Osteoblast (primary cell): ENCODE measurements at regions not wholly inside any gene's neighbourhood (a gene's known extent, or its start where the extent isn't known, plus 50 kb on each side); places are given as distances from the start of the nearest gene placed in this dataset.

ENCODE experiments used
- DNase-seq: peaks from one replicate; pipeline ENCODE4 v3.0.0; 2011; ENCODE audit warnings: low spot score, mixed read lengths; ENCODE audit not compliant: insufficient read length; ENCODE audit errors: missing footprints
- H2AFZ ChIP-seq: 2 replicates; pipeline ENCODE4 v1.6.0; 2011; ENCODE audit warnings: mild to moderate bottlenecking, low read length
- H3K27ac ChIP-seq: 2 replicates; pipeline ENCODE4 v1.5.1; 2011; ENCODE audit warnings: mild to moderate bottlenecking, low read depth, low read length, moderate library complexity
- H3K27me3 ChIP-seq: 2 replicates; pipeline ENCODE4 v1.6.0; 2012; ENCODE audit warnings: mild to moderate bottlenecking, control low read depth, inconsistent platforms, low read length, moderate library complexity; ENCODE audit not compliant: insufficient read depth
- H3K36me3 ChIP-seq: 2 replicates; pipeline ENCODE4 v1.5.1; 2011; ENCODE audit warnings: mild to moderate bottlenecking, low read length, control low read depth, moderate library complexity; ENCODE audit not compliant: insufficient read depth
- H3K4me1 ChIP-seq: 2 replicates; pipeline ENCODE4 v1.5.1; 2011; ENCODE audit warnings: mild to moderate bottlenecking, low read length, control low read depth, moderate library complexity; ENCODE audit not compliant: insufficient read depth
- H3K4me2 ChIP-seq: 2 replicates; pipeline ENCODE4 v1.6.0; 2011; ENCODE audit warnings: mild to moderate bottlenecking, low read length; ENCODE audit not compliant: insufficient read depth
- H3K4me3 ChIP-seq: fragments of 200-600 bp; sonication (generic); 3 replicates; pipeline ENCODE4 v1.5.1; 2012; ENCODE audit warnings: mild to moderate bottlenecking, low read length, inconsistent platforms; ENCODE audit not compliant: insufficient read depth
- H3K79me2 ChIP-seq: 2 replicates; pipeline ENCODE4 v1.6.0; 2012; ENCODE audit warnings: mild to moderate bottlenecking, low read length, control low read depth, inconsistent platforms; ENCODE audit not compliant: insufficient read depth
- H3K9me3 ChIP-seq: 2 replicates; pipeline ENCODE4 v1.5.1; 2011; ENCODE audit warnings: low read depth, low read length, control low read depth
- H4K20me1 ChIP-seq: 2 replicates; pipeline ENCODE4 v1.6.0; 2012; ENCODE audit warnings: mild to moderate bottlenecking, low read length, control low read depth; ENCODE audit not compliant: insufficient read depth
- TF ChIP-seq, protein P1 (sequence below): IDR thresholded peaks from 2 replicates; pipeline ENCODE4 v1.5.1; 2011; ENCODE audit warnings: mild to moderate bottlenecking, low read depth, low read length, moderate library complexity; ENCODE audit errors: extremely low read depth

DNA sequence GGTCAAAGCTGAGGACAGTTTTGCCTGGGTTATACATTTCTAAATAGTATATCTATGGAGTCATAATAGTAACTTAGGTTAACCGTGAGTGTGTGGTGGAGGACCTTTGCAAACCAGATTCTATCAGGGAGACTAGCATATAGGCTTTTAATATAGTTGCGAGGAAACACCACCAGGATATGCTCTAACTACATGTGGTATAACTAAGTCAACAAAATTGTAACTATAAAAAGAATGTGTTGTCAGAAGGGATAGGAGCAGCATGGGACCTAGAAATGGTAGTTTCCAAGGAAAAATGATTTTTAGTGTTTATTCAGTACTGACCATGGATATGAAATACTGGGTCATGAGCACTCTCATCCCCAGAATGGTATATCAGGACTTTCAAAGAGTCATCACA, 338.1 kb downstream of the TGFB2 start:
- no peak overlapping the region for H3K27ac ChIP-seq
- TF ChIP-seq, protein P1, sequence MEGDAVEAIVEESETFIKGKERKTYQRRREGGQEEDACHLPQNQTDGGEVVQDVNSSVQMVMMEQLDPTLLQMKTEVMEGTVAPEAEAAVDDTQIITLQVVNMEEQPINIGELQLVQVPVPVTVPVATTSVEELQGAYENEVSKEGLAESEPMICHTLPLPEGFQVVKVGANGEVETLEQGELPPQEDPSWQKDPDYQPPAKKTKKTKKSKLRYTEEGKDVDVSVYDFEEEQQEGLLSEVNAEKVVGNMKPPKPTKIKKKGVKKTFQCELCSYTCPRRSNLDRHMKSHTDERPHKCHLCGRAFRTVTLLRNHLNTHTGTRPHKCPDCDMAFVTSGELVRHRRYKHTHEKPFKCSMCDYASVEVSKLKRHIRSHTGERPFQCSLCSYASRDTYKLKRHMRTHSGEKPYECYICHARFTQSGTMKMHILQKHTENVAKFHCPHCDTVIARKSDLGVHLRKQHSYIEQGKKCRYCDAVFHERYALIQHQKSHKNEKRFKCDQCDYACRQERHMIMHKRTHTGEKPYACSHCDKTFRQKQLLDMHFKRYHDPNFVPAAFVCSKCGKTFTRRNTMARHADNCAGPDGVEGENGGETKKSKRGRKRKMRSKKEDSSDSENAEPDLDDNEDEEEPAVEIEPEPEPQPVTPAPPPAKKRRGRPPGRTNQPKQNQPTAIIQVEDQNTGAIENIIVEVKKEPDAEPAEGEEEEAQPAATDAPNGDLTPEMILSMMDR: peak; percentile 48
- no peaks in the 10 kb centered on the region for H4K20me1 ChIP-seq
- H3K4me2 ChIP-seq: no peak overlapping the region
- H3K79me2 ChIP-seq: no peaks in the 10 kb centered on the region
- no peaks in the 10 kb centered on the region for H3K27me3 ChIP-seq
- no peak overlapping the region for H3K4me3 ChIP-seq
- H3K4me1 ChIP-seq: peaks cover 28% of the 10 kb centered on the region
- no peaks in the 10 kb centered on the region for H3K9me3 ChIP-seq
- no peak for DNase-seq
- no peaks in the 10 kb centered on the region for H3K36me3 ChIP-seq
- H2AFZ ChIP-seq: no peak overlapping the region

- peak; percentile 72 for DNase-seq
- Histone ChIP-seq H3K9me3 (no peaks in the 10 kb centered on the region), H2AFZ (no peak overlapping the region), H4K20me1 (no peaks in the 10 kb centered on the region), H3K4me3 (no peak overlapping the region), H3K27me3 (no peaks in the 10 kb centered on the region), H3K4me2 (no peak overlapping the region), H3K36me3 (no peaks in the 10 kb centered on the region), H3K79me2 (no peaks in the 10 kb centered on the region), H3K4me1 (peaks cover 3% of the 10 kb centered on the region), H3K27ac (no peak overlapping the region)
- TF ChIP-seq, protein P1: no peak
These were observed 341.1 kb downstream of the TGFB2 start for GRCh38 chr1:218686258-218686657.

DNA sequence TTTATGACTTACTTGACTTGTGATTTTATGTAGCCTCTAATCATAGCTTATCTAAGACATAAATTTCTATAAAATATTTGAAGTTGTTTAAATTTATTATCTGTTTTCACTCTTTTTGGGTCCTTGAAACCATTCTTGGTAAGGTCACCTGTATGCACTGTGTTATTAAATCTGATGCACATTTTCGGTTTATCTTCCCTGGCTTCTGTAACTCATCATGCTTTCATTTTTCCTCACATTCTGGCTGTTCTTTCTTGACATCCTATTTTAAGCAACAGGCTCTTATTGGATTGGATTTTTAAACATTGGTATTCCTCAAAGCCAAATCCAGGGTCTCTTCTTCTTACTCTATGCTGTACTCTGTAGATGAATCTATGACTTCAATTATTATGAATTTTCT, 341.6 kb downstream of the TGFB2 start:
- Histone ChIP-seq H2AFZ (no peak overlapping the region), H3K9me3 (no peaks in the 10 kb centered on the region), H3K27ac (no peak overlapping the region), H3K4me3 (no peak overlapping the region), H3K4me2 (no peak overlapping the region), H3K79me2 (no peaks in the 10 kb centered on the region), H3K4me1 (peaks cover 3% of the 10 kb centered on the region), H3K27me3 (no peaks in the 10 kb centered on the region), H4K20me1 (no peaks in the 10 kb centered on the region), H3K36me3 (no peaks in the 10 kb centered on the region)
- DNase-seq: no peak
- TF ChIP-seq, protein P1: no peak

DNA sequence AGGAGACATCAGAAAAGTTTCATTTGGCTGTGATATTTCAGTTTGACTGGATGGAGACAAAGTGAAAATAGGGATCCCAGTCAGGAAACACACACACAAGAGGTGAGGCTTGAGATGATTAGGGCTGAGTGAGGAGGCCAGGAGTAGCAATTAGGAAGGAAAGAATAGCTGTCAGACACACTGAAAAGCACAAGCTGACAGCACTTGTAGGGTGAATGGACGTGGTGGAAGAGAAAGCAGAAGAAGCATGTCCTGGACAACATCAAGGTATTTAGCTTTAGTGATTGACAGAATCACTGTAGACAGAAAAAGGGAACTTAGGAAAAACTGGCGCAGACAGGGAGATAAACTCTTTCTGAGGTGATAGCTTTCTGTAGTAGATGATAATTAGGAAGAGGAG, 347.7 kb downstream of the TGFB2 start:
- Histone ChIP-seq H3K9me3 (no peaks in the 10 kb centered on the region), H3K27me3 (no peaks in the 10 kb centered on the region), H3K36me3 (no peaks in the 10 kb centered on the region), H3K79me2 (no peaks in the 10 kb centered on the region), H3K4me2 (no peak overlapping the region), H4K20me1 (no peaks in the 10 kb centered on the region), H2AFZ (no peak overlapping the region), H3K27ac (no peak overlapping the region), H3K4me3 (no peak overlapping the region), H3K4me1 (no peaks in the 10 kb centered on the region)
- no peak for DNase-seq
- TF ChIP-seq, protein P1: no peak
